ENCODE measurements at regions not wholly inside any gene's neighbourhood (a gene's known extent, or its start where the extent isn't known, plus 50 kb on each side); places are given as distances from the start of the nearest gene placed in this dataset.

- CTCF ChIA-PET (ENCODE audit: unreplicated experiment), result no interaction called here
These were observed 457.1 kb downstream of the SPRY1 start for GRCh38 chr4:123853651-123854050.

GRCh38 chr4:123856689-123857545 is 460.3 kb downstream of the SPRY1 start:
- CTCF ChIA-PET (ENCODE audit: unreplicated experiment), result no interaction called here
- Histone ChIP-seq H2AFZ (ENCODE audit: low read length) (peak overlapping the region; percentile 23; the same call in 1 of the 2 replicates), H3K79me2 (ENCODE audit: insufficient read depth, low read depth, low read length) (no peaks in the 10 kb centered on the region), H3K4me1 (ENCODE audit: insufficient read depth, low read length, poor library complexity, severe bottlenecking) (no peaks in the 10 kb centered on the region), H4K20me1 (ENCODE audit: insufficient read depth, low read length) (no peaks in the 10 kb centered on the region), H3K27ac (ENCODE audit: low read depth, low read length, poor library complexity, severe bottlenecking) (no peak overlapping the region), H3K9me3 (ENCODE audit: low read length) (no peaks in the 10 kb centered on the region), H3K36me3 (ENCODE audit: insufficient read depth, low read length) (no peaks in the 10 kb centered on the region), H3K4me3 (ENCODE audit: low read depth, low read length, poor library complexity, severe bottlenecking) (no peak overlapping the region), H3K9me2 (ENCODE audit: insufficient read depth, low read length) (no peaks in the 10 kb centered on the region), H3K4me2 (ENCODE audit: low read length) (no peak overlapping the region)
- intact Hi-C loops (cut with micrococcal nuclease; ENCODE audit: unreplicated experiment), result no loop called here
- TF ChIP-seq, protein P1, sequence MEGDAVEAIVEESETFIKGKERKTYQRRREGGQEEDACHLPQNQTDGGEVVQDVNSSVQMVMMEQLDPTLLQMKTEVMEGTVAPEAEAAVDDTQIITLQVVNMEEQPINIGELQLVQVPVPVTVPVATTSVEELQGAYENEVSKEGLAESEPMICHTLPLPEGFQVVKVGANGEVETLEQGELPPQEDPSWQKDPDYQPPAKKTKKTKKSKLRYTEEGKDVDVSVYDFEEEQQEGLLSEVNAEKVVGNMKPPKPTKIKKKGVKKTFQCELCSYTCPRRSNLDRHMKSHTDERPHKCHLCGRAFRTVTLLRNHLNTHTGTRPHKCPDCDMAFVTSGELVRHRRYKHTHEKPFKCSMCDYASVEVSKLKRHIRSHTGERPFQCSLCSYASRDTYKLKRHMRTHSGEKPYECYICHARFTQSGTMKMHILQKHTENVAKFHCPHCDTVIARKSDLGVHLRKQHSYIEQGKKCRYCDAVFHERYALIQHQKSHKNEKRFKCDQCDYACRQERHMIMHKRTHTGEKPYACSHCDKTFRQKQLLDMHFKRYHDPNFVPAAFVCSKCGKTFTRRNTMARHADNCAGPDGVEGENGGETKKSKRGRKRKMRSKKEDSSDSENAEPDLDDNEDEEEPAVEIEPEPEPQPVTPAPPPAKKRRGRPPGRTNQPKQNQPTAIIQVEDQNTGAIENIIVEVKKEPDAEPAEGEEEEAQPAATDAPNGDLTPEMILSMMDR (conservative IDR thresholded peaks at IDR 0.05; ENCODE audit: low read length), result no peak
- no peak for TF ChIP-seq EZH2phosphoT487 (IDR thresholded peaks at IDR 0.05; ENCODE audit: borderline replicate concordance, low read depth, low read length)
- DNase-seq (ENCODE audit: low spot score), result no peak
- no TSS peak for BruUV-seq (replicated peaks)
- POLR2A ChIA-PET, result interaction anchor here (0.6 kb wide), 1 partner anchor 650 kb away, joined by 4 read pairs; no protein-coding TSS in a partner anchor

More at GRCh38 chr4:123853651-123854050, 457.1 kb downstream of the SPRY1 start:
- Histone ChIP-seq H2AFZ (ENCODE audit: low read length) (no peak overlapping the region), H3K4me2 (ENCODE audit: low read length) (no peak overlapping the region), H3K27ac (ENCODE audit: low read depth, low read length, poor library complexity, severe bottlenecking) (no peak overlapping the region), H3K4me1 (ENCODE audit: insufficient read depth, low read length, poor library complexity, severe bottlenecking) (no peaks in the 10 kb centered on the region), H4K20me1 (ENCODE audit: insufficient read depth, low read length) (no peaks in the 10 kb centered on the region), H3K9me2 (ENCODE audit: insufficient read depth, low read length) (no peaks in the 10 kb centered on the region), H3K4me3 (ENCODE audit: low read depth, low read length, poor library complexity, severe bottlenecking) (no peak overlapping the region), H3K9me3 (ENCODE audit: low read length) (no peaks in the 10 kb centered on the region), H3K79me2 (ENCODE audit: insufficient read depth, low read depth, low read length) (no peaks in the 10 kb centered on the region), H3K36me3 (ENCODE audit: insufficient read depth, low read length) (no peaks in the 10 kb centered on the region)
- no peak for DNase-seq (ENCODE audit: low spot score)
- TF ChIP-seq, protein P1 (conservative IDR thresholded peaks at IDR 0.05; ENCODE audit: low read length), result no peak
- TF ChIP-seq EZH2phosphoT487 (IDR thresholded peaks at IDR 0.05; ENCODE audit: borderline replicate concordance, low read depth, low read length), result no peak
- POLR2A ChIA-PET, result interaction anchor here (0.6 to 0.8 kb wide), 2 partner anchors 9 to 147 kb away, joined by 3 read pairs; no protein-coding TSS in a partner anchor
- intact Hi-C loops (cut with micrococcal nuclease; ENCODE audit: unreplicated experiment), result no loop called here
- BruUV-seq (replicated peaks), result no TSS peak

GRCh38 chr4:123858465-123858864 is 461.9 kb downstream of the SPRY1 start:
- TF ChIP-seq, protein P1 (conservative IDR thresholded peaks at IDR 0.05; ENCODE audit: low read length), result no peak
- intact Hi-C loops (cut with micrococcal nuclease; ENCODE audit: unreplicated experiment), result no loop called here
- no peak for DNase-seq (ENCODE audit: low spot score)
- Histone ChIP-seq H4K20me1 (ENCODE audit: insufficient read depth, low read length) (no peaks in the 10 kb centered on the region), H3K4me2 (ENCODE audit: low read length) (no peak overlapping the region), H2AFZ (ENCODE audit: low read length) (no peak overlapping the region), H3K4me3 (ENCODE audit: low read depth, low read length, poor library complexity, severe bottlenecking) (no peak overlapping the region), H3K4me1 (ENCODE audit: insufficient read depth, low read length, poor library complexity, severe bottlenecking) (no peaks in the 10 kb centered on the region), H3K9me2 (ENCODE audit: insufficient read depth, low read length) (no peaks in the 10 kb centered on the region), H3K36me3 (ENCODE audit: insufficient read depth, low read length) (no peaks in the 10 kb centered on the region), H3K79me2 (ENCODE audit: insufficient read depth, low read depth, low read length) (no peaks in the 10 kb centered on the region), H3K9me3 (ENCODE audit: low read length) (no peaks in the 10 kb centered on the region), H3K27ac (ENCODE audit: low read depth, low read length, poor library complexity, severe bottlenecking) (no peak overlapping the region)
- ChIA-PET POLR2A (interaction anchor here (0.6 kb wide), 1 partner anchor 427 kb away, joined by 3 read pairs; no protein-coding TSS in a partner anchor), CTCF (ENCODE audit: unreplicated experiment) (no interaction called here)
- no TSS peak for BruUV-seq (replicated peaks)

Data from OCI-LY7 (cell line).